Osteoblast (primary cell): ENCODE measurements at regions not wholly inside any gene's neighbourhood (a gene's known extent, or its start where the extent isn't known, plus 50 kb on each side); places are given as distances from the start of the nearest gene placed in this dataset.

ENCODE experiments used
- DNase-seq: peaks from one replicate; pipeline ENCODE4 v3.0.0; 2011; ENCODE audit warnings: low spot score, mixed read lengths; ENCODE audit not compliant: insufficient read length; ENCODE audit errors: missing footprints
- H2AFZ ChIP-seq: 2 replicates; pipeline ENCODE4 v1.6.0; 2011; ENCODE audit warnings: mild to moderate bottlenecking, low read length
- H3K27ac ChIP-seq: 2 replicates; pipeline ENCODE4 v1.5.1; 2011; ENCODE audit warnings: mild to moderate bottlenecking, low read depth, low read length, moderate library complexity
- H3K27me3 ChIP-seq: 2 replicates; pipeline ENCODE4 v1.6.0; 2012; ENCODE audit warnings: mild to moderate bottlenecking, control low read depth, inconsistent platforms, low read length, moderate library complexity; ENCODE audit not compliant: insufficient read depth
- H3K36me3 ChIP-seq: 2 replicates; pipeline ENCODE4 v1.5.1; 2011; ENCODE audit warnings: mild to moderate bottlenecking, low read length, control low read depth, moderate library complexity; ENCODE audit not compliant: insufficient read depth
- H3K4me1 ChIP-seq: 2 replicates; pipeline ENCODE4 v1.5.1; 2011; ENCODE audit warnings: mild to moderate bottlenecking, low read length, control low read depth, moderate library complexity; ENCODE audit not compliant: insufficient read depth
- H3K4me2 ChIP-seq: 2 replicates; pipeline ENCODE4 v1.6.0; 2011; ENCODE audit warnings: mild to moderate bottlenecking, low read length; ENCODE audit not compliant: insufficient read depth
- H3K4me3 ChIP-seq: fragments of 200-600 bp; sonication (generic); 3 replicates; pipeline ENCODE4 v1.5.1; 2012; ENCODE audit warnings: mild to moderate bottlenecking, low read length, inconsistent platforms; ENCODE audit not compliant: insufficient read depth
- H3K79me2 ChIP-seq: 2 replicates; pipeline ENCODE4 v1.6.0; 2012; ENCODE audit warnings: mild to moderate bottlenecking, low read length, control low read depth, inconsistent platforms; ENCODE audit not compliant: insufficient read depth
- H3K9me3 ChIP-seq: 2 replicates; pipeline ENCODE4 v1.5.1; 2011; ENCODE audit warnings: low read depth, low read length, control low read depth
- H4K20me1 ChIP-seq: 2 replicates; pipeline ENCODE4 v1.6.0; 2012; ENCODE audit warnings: mild to moderate bottlenecking, low read length, control low read depth; ENCODE audit not compliant: insufficient read depth
- TF ChIP-seq, protein P1 (sequence below): IDR thresholded peaks from 2 replicates; pipeline ENCODE4 v1.5.1; 2011; ENCODE audit warnings: mild to moderate bottlenecking, low read depth, low read length, moderate library complexity; ENCODE audit errors: extremely low read depth

DNA sequence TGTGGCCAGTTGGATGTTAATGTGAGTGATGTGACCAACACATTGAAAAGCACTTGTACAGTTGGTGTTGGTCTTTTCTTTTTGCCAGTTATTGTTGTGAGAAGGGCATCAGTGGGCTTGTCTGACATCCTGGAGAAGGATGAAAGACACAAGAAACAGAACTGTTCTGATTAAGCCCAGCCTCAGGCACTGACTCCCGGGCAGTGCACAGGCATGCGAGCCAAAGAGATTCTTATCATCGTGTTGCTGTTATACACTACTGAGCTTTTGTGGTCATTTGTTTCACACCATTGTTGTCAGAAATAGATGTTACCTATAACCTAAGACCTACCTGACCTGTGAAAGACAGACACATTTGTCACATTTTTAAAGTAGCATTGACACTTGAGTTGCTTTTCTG is 236.8 kb upstream of the CA10 start:
- H3K9me3 ChIP-seq: no peaks in the 10 kb centered on the region
- H4K20me1 ChIP-seq: no peaks in the 10 kb centered on the region
- no peak overlapping the region for H3K4me2 ChIP-seq
- H3K27ac ChIP-seq: no peak overlapping the region
- H3K36me3 ChIP-seq: no peaks in the 10 kb centered on the region
- no peak overlapping the region for H3K4me3 ChIP-seq
- H3K79me2 ChIP-seq: no peaks in the 10 kb centered on the region
- H3K27me3 ChIP-seq: no peaks in the 10 kb centered on the region
- no peak for DNase-seq
- TF ChIP-seq, protein P1, sequence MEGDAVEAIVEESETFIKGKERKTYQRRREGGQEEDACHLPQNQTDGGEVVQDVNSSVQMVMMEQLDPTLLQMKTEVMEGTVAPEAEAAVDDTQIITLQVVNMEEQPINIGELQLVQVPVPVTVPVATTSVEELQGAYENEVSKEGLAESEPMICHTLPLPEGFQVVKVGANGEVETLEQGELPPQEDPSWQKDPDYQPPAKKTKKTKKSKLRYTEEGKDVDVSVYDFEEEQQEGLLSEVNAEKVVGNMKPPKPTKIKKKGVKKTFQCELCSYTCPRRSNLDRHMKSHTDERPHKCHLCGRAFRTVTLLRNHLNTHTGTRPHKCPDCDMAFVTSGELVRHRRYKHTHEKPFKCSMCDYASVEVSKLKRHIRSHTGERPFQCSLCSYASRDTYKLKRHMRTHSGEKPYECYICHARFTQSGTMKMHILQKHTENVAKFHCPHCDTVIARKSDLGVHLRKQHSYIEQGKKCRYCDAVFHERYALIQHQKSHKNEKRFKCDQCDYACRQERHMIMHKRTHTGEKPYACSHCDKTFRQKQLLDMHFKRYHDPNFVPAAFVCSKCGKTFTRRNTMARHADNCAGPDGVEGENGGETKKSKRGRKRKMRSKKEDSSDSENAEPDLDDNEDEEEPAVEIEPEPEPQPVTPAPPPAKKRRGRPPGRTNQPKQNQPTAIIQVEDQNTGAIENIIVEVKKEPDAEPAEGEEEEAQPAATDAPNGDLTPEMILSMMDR: no peak
- no peaks in the 10 kb centered on the region for H3K4me1 ChIP-seq
- no peak overlapping the region for H2AFZ ChIP-seq

- no peak overlapping the region for H3K27ac ChIP-seq
- no peaks in the 10 kb centered on the region for H3K79me2 ChIP-seq
- H3K4me3 ChIP-seq: no peak overlapping the region
- H3K27me3 ChIP-seq: no peaks in the 10 kb centered on the region
- H3K4me2 ChIP-seq: no peak overlapping the region
- H3K9me3 ChIP-seq: no peaks in the 10 kb centered on the region
- no peaks in the 10 kb centered on the region for H3K36me3 ChIP-seq
- H2AFZ ChIP-seq: no peak overlapping the region
- TF ChIP-seq, protein P1: no peak
- no peaks in the 10 kb centered on the region for H3K4me1 ChIP-seq
- no peaks in the 10 kb centered on the region for H4K20me1 ChIP-seq
- DNase-seq: peak; percentile 27
These were observed 231.9 kb upstream of the CA10 start for GRCh38 chr17:52390422-52390821.

- H3K4me1 ChIP-seq: no peaks in the 10 kb centered on the region
- no peaks in the 10 kb centered on the region for H3K36me3 ChIP-seq
- TF ChIP-seq, protein P1: no peak
- no peaks in the 10 kb centered on the region for H4K20me1 ChIP-seq
- no peak overlapping the region for H3K4me3 ChIP-seq
- DNase-seq: no peak
- no peaks in the 10 kb centered on the region for H3K9me3 ChIP-seq
- H3K27me3 ChIP-seq: no peaks in the 10 kb centered on the region
- H3K79me2 ChIP-seq: no peaks in the 10 kb centered on the region
- no peak overlapping the region for H3K4me2 ChIP-seq
- H2AFZ ChIP-seq: no peak overlapping the region
- no peak overlapping the region for H3K27ac ChIP-seq
These were observed 231.1 kb upstream of the CA10 start for GRCh38 chr17:52389632-52390031.

DNA sequence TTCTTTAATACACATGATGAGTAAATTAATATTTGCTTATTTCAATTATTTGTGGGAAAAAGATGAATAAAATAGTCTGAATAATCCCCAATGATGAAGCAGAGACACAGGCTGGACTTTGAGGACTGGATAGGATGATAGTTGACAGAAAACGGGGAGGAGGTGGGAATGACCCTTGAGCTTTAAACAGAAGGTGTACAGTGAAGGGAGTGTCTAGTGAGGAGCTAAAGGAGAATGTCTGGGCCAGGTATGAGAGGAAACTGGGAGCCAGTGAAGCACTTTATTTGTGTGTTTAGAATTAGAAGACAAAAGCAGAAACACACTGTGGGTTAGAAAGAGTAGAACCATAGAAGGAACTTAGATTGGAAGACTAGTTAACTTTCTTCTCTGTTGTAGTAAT is 230.4 kb upstream of the CA10 start:
- Histone ChIP-seq H3K4me1 (no peaks in the 10 kb centered on the region), H3K79me2 (no peaks in the 10 kb centered on the region), H4K20me1 (no peaks in the 10 kb centered on the region), H3K4me2 (no peak overlapping the region), H3K4me3 (no peak overlapping the region), H3K27ac (no peak overlapping the region), H3K9me3 (no peaks in the 10 kb centered on the region), H3K36me3 (no peaks in the 10 kb centered on the region), H3K27me3 (no peaks in the 10 kb centered on the region), H2AFZ (no peak overlapping the region)
- no peak for DNase-seq
- TF ChIP-seq, protein P1: no peak
